ENCODE measurements at regions not wholly inside any gene's neighbourhood (a gene's known extent, or its start where the extent isn't known, plus 50 kb on each side); places are given as distances from the start of the nearest gene placed in this dataset.
"Not testable (repeated sequence)": the region's sequence is repeated elsewhere in the genome, so short reads cannot be mapped to it uniquely, and the experiment has no call there.

- DNase-seq (ENCODE audit: low read depth in 2 of 2): no peak
Measured at GRCh38 chrX:121298499-121298898, 251.1 kb downstream of the GLUD2 start.

- DNase-seq (ENCODE audit: low read depth in 2 of 2): no peak
Measured at GRCh38 chrX:121301356-121301755, 253.9 kb downstream of the GLUD2 start.

- no peak for DNase-seq (ENCODE audit: low read depth in 2 of 2)
Measured at GRCh38 chrX:121301822-121302221, 254.4 kb downstream of the GLUD2 start.

- DNase-seq (ENCODE audit: low read depth in 2 of 2): no peak
Measured at GRCh38 chrX:121307449-121307848, 260.0 kb downstream of the GLUD2 start.

GRCh38 chrX:121308276-121308805 is 260.9 kb downstream of the GLUD2 start:
- DNase-seq (ENCODE audit: low read depth in 2 of 2): peak; percentile 38 to 41

- DNase-seq (ENCODE audit: low read depth in 2 of 2): no peak
Measured at GRCh38 chrX:121310820-121311219, 263.4 kb downstream of the GLUD2 start.

- DNase-seq (ENCODE audit: low read depth in 2 of 2): no peak
Measured at GRCh38 chrX:121320441-121320840, 273.0 kb downstream of the GLUD2 start.

- DNase-seq (ENCODE audit: low read depth in 2 of 2): no peak
Measured at GRCh38 chrX:121322159-121322558, 274.7 kb downstream of the GLUD2 start.

GRCh38 chrX:121323337-121323736 is 275.9 kb downstream of the GLUD2 start:
- DNase-seq (ENCODE audit: low read depth in 2 of 2): no peak

- DNase-seq (ENCODE audit: low read depth in 2 of 2): no peak
Measured at GRCh38 chrX:121333942-121334341, 286.5 kb downstream of the GLUD2 start.

GRCh38 chrX:121336831-121337421 is 289.5 kb downstream of the GLUD2 start:
- no peak for DNase-seq (ENCODE audit: low read depth in 2 of 2)

GRCh38 chrX:121337816-121338215 is 290.4 kb downstream of the GLUD2 start:
- DNase-seq (ENCODE audit: low read depth in 2 of 2): no peak

- no peak for DNase-seq (ENCODE audit: low read depth in 2 of 2)
Measured at GRCh38 chrX:121349263-121349662, 301.9 kb downstream of the GLUD2 start.

- DNase-seq (ENCODE audit: low read depth in 2 of 2): no peak
Measured at GRCh38 chrX:121356139-121356849, 308.9 kb downstream of the GLUD2 start.

- DNase-seq (ENCODE audit: low read depth in 2 of 2): no peak
Measured at GRCh38 chrX:121356850-121357171, 309.4 kb downstream of the GLUD2 start.

GRCh38 chrX:121360280-121360679 is 312.9 kb downstream of the GLUD2 start:
- no peak for DNase-seq (ENCODE audit: low read depth in 2 of 2)

GRCh38 chrX:121365572-121366161 is 318.3 kb downstream of the GLUD2 start:
- no peak for DNase-seq (ENCODE audit: low read depth in 2 of 2)

GRCh38 chrX:121374471-121374870 is 327.1 kb downstream of the GLUD2 start:
- DNase-seq (ENCODE audit: low read depth in 2 of 2): no peak

- DNase-seq (ENCODE audit: low read depth in 2 of 2): not testable (repeated sequence)
Measured at GRCh38 chrX:121381915-121382314, 334.5 kb downstream of the GLUD2 start.

GRCh38 chrX:121389976-121390714 is 342.7 kb downstream of the GLUD2 start:
- DNase-seq (ENCODE audit: low read depth in 2 of 2): peak; percentile 14 to 18

- no peak for DNase-seq (ENCODE audit: low read depth in 2 of 2)
Measured at GRCh38 chrX:121405826-121406225, 358.4 kb downstream of the GLUD2 start.

- no peak for DNase-seq (ENCODE audit: low read depth in 2 of 2)
Measured at GRCh38 chrX:121407627-121408026, 360.2 kb downstream of the GLUD2 start.
